ENCODE measurements at regions not wholly inside any gene's neighbourhood (a gene's known extent, or its start where the extent isn't known, plus 50 kb on each side); places are given as distances from the start of the nearest gene placed in this dataset.

- no peak for DNase-seq (ENCODE audit: low read depth, low spot score)
- Mint-ChIP-seq H3K4me3 (no peak overlapping the region), H3K9me3 (no peaks in the 10 kb centered on the region), H3K36me3 (ENCODE audit: low read depth) (no peaks in the 10 kb centered on the region), H3K27ac (ENCODE audit: unreplicated experiment) (no peak overlapping the region), H3K4me1 (no peaks in the 10 kb centered on the region), H3K27me3 (ENCODE audit: low read depth) (no peaks in the 10 kb centered on the region)
- TF ChIP-seq CTCF (conservative IDR thresholded peaks at IDR 0.05), result no peak
Observed at GRCh38 chrX:113274345-113274744, 433.7 kb upstream of the AMOT start.

GRCh38 chrX:113269203-113269602, 428.6 kb upstream of the AMOT start:
- DNase-seq (ENCODE audit: low read depth, low spot score), result no peak
- no peaks in the 10 kb centered on the region for H3K27me3 Mint-ChIP-seq (ENCODE audit: low read depth)
- no peaks in the 10 kb centered on the region for H3K4me1 Mint-ChIP-seq
- H3K36me3 Mint-ChIP-seq (ENCODE audit: low read depth), result no peaks in the 10 kb centered on the region
- no peak for TF ChIP-seq CTCF (conservative IDR thresholded peaks at IDR 0.05)
- H3K9me3 Mint-ChIP-seq, result no peaks in the 10 kb centered on the region
- H3K27ac Mint-ChIP-seq (ENCODE audit: unreplicated experiment), result no peak overlapping the region
- H3K4me3 Mint-ChIP-seq, result no peak overlapping the region

GRCh38 chrX:113260474-113260873, 419.8 kb upstream of the AMOT start:
- no peaks in the 10 kb centered on the region for H3K27me3 Mint-ChIP-seq (ENCODE audit: low read depth)
- H3K36me3 Mint-ChIP-seq (ENCODE audit: low read depth), result no peaks in the 10 kb centered on the region
- H3K4me3 Mint-ChIP-seq, result no peak overlapping the region
- no peak overlapping the region for H3K27ac Mint-ChIP-seq (ENCODE audit: unreplicated experiment)
- H3K9me3 Mint-ChIP-seq, result peaks cover 3% of the 10 kb centered on the region
- TF ChIP-seq CTCF (conservative IDR thresholded peaks at IDR 0.05), result peak; percentile 47
- DNase-seq (ENCODE audit: low read depth, low spot score), result no peak
- no peaks in the 10 kb centered on the region for H3K4me1 Mint-ChIP-seq

GRCh38 chrX:113222305-113222704, 381.7 kb upstream of the AMOT start:
- Mint-ChIP-seq H3K27ac (ENCODE audit: unreplicated experiment) (no peak overlapping the region), H3K9me3 (peaks cover 9% of the 10 kb centered on the region), H3K4me3 (no peak overlapping the region), H3K27me3 (ENCODE audit: low read depth) (no peaks in the 10 kb centered on the region), H3K36me3 (ENCODE audit: low read depth) (no peaks in the 10 kb centered on the region), H3K4me1 (no peaks in the 10 kb centered on the region)
- TF ChIP-seq CTCF (conservative IDR thresholded peaks at IDR 0.05), result no peak
- DNase-seq (ENCODE audit: low read depth, low spot score), result no peak

- TF ChIP-seq CTCF (conservative IDR thresholded peaks at IDR 0.05), result no peak
- Mint-ChIP-seq H3K4me1 (no peaks in the 10 kb centered on the region), H3K27ac (ENCODE audit: unreplicated experiment) (no peak overlapping the region), H3K27me3 (ENCODE audit: low read depth) (no peaks in the 10 kb centered on the region), H3K36me3 (ENCODE audit: low read depth) (no peaks in the 10 kb centered on the region), H3K4me3 (no peak overlapping the region), H3K9me3 (peaks cover 11% of the 10 kb centered on the region)
- DNase-seq (ENCODE audit: low read depth, low spot score), result no peak
Observed at GRCh38 chrX:113212052-113212451, 371.4 kb upstream of the AMOT start.

- peaks cover 10% of the 10 kb centered on the region for H3K36me3 Mint-ChIP-seq (ENCODE audit: low read depth)
- DNase-seq (ENCODE audit: low read depth, low spot score), result no peak
- peaks cover 6% of the 10 kb centered on the region for H3K4me1 Mint-ChIP-seq
- H3K9me3 Mint-ChIP-seq, result peaks cover 19% of the 10 kb centered on the region
- H3K4me3 Mint-ChIP-seq, result no peak overlapping the region
- H3K27ac Mint-ChIP-seq (ENCODE audit: unreplicated experiment), result no peak overlapping the region
- no peaks in the 10 kb centered on the region for H3K27me3 Mint-ChIP-seq (ENCODE audit: low read depth)
- no peak for TF ChIP-seq CTCF (conservative IDR thresholded peaks at IDR 0.05)
Observed at GRCh38 chrX:113202601-113203000, 362.0 kb upstream of the AMOT start.

Data from neural crest cell (in vitro differentiated cells).